ENCODE measurements at regions not wholly inside any gene's neighbourhood (a gene's known extent, or its start where the extent isn't known, plus 50 kb on each side); places are given as distances from the start of the nearest gene placed in this dataset.

- no peak for TF ChIP-seq SOX6 (IDR thresholded peaks at IDR 0.05)
- peak; percentile 39; the same call in 1 of the 2 replicates for TF ChIP-seq SOX6 (CRISPR knock-in tag; IDR thresholded peaks at IDR 0.05)
- no peak for TF ChIP-seq SNAPC2 (CRISPR knock-in tag; IDR thresholded peaks at IDR 0.05)
- TF ChIP-seq ZFP1 (CRISPR knock-in tag; IDR thresholded peaks at IDR 0.05): no peak
- TF ChIP-seq MED8 (CRISPR knock-in tag; IDR thresholded peaks at IDR 0.05; ENCODE audit: insufficient replicate concordance): no peak
- TF ChIP-seq CCDC6 (CRISPR knock-in tag; IDR thresholded peaks at IDR 0.05): no peak
- no peak for TF ChIP-seq FOXA1 (IDR thresholded peaks at IDR 0.05)
- TF ChIP-seq FOXA1 (CRISPR knock-in tag; IDR thresholded peaks at IDR 0.05): no peak
- TF ChIP-seq, protein P1, sequence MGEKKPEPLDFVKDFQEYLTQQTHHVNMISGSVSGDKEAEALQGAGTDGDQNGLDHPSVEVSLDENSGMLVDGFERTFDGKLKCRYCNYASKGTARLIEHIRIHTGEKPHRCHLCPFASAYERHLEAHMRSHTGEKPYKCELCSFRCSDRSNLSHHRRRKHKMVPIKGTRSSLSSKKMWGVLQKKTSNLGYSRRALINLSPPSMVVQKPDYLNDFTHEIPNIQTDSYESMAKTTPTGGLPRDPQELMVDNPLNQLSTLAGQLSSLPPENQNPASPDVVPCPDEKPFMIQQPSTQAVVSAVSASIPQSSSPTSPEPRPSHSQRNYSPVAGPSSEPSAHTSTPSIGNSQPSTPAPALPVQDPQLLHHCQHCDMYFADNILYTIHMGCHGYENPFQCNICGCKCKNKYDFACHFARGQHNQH (CRISPR knock-in tag; IDR thresholded peaks at IDR 0.05): no peak
- no peak for TF ChIP-seq SRY (CRISPR knock-in tag; IDR thresholded peaks at IDR 0.05)
- no peak for TF ChIP-seq MED1 (CRISPR knock-in tag; IDR thresholded peaks at IDR 0.05)
- no peak for TF ChIP-seq MEIS2 (CRISPR knock-in tag; IDR thresholded peaks at IDR 0.05)
- peak; percentile 48; the same call in 1 of the 2 replicates for TF ChIP-seq ARID5B (CRISPR knock-in tag; IDR thresholded peaks at IDR 0.05)
- TF ChIP-seq SP1 (IDR thresholded peaks at IDR 0.05): no peak
- TF ChIP-seq SP1 (CRISPR knock-in tag; IDR thresholded peaks at IDR 0.05): no peak
- TF ChIP-seq, protein P2, sequence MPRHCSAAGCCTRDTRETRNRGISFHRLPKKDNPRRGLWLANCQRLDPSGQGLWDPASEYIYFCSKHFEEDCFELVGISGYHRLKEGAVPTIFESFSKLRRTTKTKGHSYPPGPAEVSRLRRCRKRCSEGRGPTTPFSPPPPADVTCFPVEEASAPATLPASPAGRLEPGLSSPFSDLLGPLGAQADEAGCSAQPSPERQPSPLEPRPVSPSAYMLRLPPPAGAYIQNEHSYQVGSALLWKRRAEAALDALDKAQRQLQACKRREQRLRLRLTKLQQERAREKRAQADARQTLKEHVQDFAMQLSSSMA (CRISPR knock-in tag; IDR thresholded peaks at IDR 0.05): no peak
- no peak for TF ChIP-seq KDM5B (CRISPR knock-in tag; IDR thresholded peaks at IDR 0.05; ENCODE audit: borderline replicate concordance)
- TF ChIP-seq ZNF550 (CRISPR knock-in tag; IDR thresholded peaks at IDR 0.05; ENCODE audit: borderline replicate concordance): no peak
- TF ChIP-seq THRA (CRISPR knock-in tag; IDR thresholded peaks at IDR 0.05; ENCODE audit: borderline replicate concordance): peak; percentile 97
- TF ChIP-seq ZNF709 (CRISPR knock-in tag; IDR thresholded peaks at IDR 0.05): no peak
- no peak for TF ChIP-seq BHLHE40 (IDR thresholded peaks at IDR 0.05; ENCODE audit: low read length)
- no peak for TF ChIP-seq NFE2L1 (CRISPR knock-in tag; IDR thresholded peaks at IDR 0.05; ENCODE audit: borderline replicate concordance)
Measured at GRCh38 chr6:95837890-95838289, 177.9 kb upstream of the FUT9 start (continued).

Data from HepG2 (cell line).